ENCODE measurements at regions not wholly inside any gene's neighbourhood (a gene's known extent, or its start where the extent isn't known, plus 50 kb on each side); places are given as distances from the start of the nearest gene placed in this dataset.
"Not testable (repeated sequence)": the region's sequence is repeated elsewhere in the genome, so short reads cannot be mapped to it uniquely, and the experiment has no call there.

GRCh38 chr10:53052521-53053164 is 280.1 kb upstream of the MBL2 start:
- no peak for DNase-seq

DNA sequence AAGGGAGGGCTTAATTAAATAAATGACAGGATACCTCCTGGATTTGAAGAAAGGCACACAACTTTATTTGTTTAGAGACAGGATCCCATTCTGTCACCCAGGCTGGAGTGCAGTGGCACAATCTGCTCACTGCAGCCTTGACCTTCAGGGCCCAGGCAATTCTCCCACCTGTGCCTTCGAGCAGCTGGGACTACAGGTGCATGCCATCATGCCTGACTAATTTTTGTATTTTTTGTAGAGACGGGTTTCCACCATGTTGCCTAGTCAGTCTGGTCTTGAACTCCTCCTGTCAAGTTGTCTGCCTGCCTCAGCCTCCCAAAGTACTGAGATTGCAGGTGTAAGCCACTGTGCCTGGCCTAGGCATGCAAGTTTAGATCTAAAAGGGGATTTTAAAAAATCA is 272.7 kb upstream of the MBL2 start:
- DNase-seq, result no peak

- not testable (repeated sequence) for DNase-seq
These were observed 263.2 kb upstream of the MBL2 start for GRCh38 chr10:53035823-53036222.

GRCh38 chr10:53033396-53033795 is 260.8 kb upstream of the MBL2 start:
- DNase-seq, result no peak

DNA sequence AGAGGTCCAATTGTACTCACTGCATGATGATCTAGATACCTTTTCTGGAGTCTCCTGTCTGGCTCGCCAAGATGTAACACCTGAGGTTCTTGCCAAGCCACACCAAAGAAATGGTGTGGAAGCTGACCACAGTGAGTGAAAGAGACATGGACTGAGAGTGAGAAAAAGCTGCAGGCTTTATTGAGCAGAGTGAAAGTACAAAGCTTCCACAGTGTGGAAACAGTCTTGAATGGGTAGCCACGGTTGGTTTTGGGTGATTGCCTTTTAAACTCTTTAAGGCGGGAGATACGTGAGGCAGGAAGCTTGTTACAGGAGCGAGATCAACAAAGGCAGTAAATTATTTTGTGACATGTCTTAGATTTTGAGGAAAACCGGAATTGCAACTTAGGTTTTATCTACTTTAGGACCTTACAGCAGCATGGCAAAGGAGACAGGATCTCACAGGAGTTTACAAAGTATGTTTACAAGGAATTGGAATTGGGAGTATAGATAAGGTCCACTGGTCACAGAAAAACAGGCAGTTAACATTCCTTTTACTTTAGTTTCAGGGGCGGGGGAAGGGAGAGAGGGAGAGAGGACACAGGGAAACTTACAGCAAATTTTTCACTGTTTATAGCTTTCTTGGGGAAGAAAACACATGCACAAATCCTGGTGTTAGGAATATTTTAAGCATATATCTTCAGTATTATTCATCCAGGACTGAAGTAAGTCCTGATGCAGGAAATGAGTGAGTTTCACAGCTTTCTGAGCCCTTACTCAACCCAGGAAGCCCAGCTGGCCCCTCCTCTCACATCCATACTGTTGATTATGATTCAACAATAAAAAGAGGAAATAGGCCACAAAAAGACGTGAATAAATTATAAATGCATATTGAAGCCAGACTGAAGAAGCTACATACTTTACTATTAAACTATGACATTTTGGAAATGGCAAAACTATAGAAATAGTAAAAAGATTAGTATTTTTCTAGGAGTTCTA is 257.6 kb upstream of the MBL2 start:
- peak; percentile 68 for DNase-seq

- no peak for DNase-seq
These were observed 256.9 kb upstream of the MBL2 start for GRCh38 chr10:53029449-53029848.

DNA sequence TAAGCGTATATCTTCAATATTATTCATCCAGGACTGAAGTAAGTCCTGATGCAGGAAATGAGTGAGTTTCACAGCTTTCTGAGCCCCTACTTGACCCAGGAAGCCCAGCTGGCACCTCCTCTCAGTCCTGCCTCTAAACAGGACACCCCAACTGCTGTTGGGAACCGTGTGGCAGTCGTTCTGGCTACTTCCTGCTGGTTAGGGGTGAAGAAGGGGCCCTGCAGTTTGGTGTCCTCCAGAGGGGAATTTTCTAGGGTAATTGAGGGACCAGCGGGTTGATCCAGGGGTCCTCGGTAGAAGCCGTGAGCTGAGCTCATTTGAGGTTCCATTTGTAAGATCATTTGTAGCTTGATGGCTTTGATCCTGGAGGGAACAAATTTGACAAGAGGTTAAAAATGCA is 253.2 kb upstream of the MBL2 start:
- DNase-seq, result not testable (repeated sequence)

DNA sequence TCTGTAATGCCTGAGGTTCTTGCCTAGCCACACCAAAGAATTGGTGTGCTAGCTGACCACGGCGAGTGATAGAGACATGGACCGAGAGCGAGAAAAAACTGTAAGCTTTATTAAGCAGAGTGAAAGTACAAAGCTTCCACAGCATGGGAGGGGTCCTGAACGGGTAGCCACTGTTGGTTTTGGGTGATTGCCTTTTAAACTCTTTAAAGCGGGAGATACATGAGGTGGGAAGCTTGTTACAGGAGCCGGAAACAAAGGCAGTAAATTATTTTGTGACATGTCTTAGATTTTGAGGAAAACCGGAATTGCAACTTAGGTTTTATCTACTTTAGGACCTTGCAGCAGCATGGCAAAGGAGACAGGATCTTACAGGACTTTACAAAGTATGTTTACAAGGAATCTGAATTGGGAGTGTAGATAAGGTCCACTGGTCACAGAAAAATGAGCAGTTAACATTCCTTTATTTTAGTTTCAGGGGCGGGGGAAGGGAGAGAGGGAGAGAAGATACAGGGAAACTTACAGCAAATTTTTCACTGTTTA is 252.7 kb upstream of the MBL2 start:
- peak; percentile 27 for DNase-seq

DNA sequence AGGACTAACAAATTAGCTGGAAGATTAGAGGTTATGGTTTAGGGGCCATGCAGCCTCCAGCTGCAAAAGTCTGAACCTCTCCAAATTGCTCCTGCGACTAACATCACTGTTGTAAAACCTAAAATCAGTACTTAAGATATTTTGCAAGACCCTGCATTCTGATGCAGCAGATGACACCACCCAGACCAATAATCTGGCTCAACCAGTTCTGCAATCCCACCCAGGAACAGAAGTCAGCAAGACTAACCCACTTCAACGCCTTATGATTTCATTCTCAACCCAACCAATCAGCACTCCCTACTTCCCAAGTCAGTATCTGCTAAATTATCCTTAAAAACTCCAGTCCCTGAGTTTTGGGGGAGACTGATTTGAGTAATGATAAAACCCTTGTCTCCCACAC is 250.8 kb upstream of the MBL2 start:
- no peak for DNase-seq

GRCh38 chr10:53022611-53023088 is 250.1 kb upstream of the MBL2 start:
- no peak for DNase-seq

- peak; percentile 21 for DNase-seq
These were observed 240.7 kb upstream of the MBL2 start for GRCh38 chr10:53013201-53013810.

- DNase-seq, result no peak
These were observed 237.7 kb upstream of the MBL2 start for GRCh38 chr10:53009961-53010907.

DNA sequence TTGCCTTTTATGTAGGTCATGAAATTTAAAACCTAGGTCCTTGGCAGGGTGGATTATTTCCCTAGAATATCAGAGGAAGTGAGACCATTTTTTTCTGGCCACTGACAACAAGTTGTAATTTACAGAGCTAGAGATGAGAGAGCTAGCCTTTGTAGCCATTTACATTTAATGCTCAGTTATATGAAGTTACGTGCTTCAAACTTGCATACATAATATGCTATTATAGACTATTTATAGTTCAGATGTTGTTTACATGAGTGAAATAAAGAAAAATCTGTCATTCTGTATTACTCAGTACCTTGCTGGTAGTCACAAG is 234.9 kb upstream of the MBL2 start:
- DNase-seq, result no peak

GRCh38 chr10:53006663-53007526 is 234.3 kb upstream of the MBL2 start:
- no peak for DNase-seq

DNA sequence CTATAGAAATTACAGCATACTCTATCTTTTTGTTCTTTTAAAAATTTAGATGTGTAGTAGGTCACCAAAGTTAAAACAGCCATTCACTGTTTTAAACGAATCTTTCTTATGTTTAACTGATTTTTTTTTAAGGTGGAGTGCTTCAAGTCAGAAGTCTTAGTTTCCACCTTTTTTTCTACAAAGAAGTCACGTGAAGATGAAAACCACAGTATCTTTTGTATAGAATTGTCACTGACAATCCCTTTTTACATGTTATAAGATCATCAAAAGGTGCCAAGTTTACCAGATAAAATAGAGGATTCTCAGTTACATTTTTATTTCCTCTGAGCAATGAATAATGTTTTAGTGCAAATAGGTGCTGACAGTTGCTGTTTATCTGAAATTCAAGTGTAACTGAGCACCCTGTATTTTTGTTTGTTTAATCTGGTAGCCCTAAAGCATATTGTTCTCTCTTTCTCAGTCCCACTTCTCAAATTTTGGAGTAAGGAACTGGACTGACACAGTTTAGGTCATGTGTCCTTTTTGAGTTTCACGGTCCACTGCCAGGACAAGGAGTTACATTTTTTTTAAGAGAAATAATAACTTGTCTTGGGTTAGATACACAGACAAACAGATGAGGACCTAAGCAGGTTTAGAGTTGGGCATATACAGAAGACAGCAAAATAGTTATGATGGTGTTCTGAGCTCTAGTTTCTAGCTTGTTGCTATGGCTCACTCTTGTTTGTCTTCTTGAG is 233.2 kb upstream of the MBL2 start:
- no peak for DNase-seq

- DNase-seq, result peak; percentile 16
These were observed 230.5 kb upstream of the MBL2 start for GRCh38 chr10:53003094-53003493.

DNA sequence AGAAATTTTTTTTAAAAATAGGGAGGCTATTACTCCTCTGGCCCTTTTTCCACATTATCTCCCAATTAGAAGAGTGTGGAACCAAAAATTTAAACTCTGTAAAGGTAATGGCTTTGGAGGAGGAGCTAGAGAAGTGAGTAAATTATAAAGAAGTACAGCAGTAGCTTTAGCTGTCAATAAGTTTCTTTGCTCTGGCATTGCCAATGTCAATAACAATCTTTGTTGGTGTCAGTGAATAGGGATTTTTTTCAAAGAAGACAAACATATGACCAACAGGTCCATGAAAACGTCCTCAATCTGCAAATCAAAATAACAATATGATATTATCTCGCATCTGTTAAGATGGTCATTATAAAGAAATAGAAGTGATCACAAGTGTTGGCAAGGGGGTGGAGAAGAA is 227.1 kb upstream of the MBL2 start:
- no peak for DNase-seq

GRCh38 chr10:52999258-52999657 is 226.7 kb upstream of the MBL2 start:
- no peak for DNase-seq

DNA sequence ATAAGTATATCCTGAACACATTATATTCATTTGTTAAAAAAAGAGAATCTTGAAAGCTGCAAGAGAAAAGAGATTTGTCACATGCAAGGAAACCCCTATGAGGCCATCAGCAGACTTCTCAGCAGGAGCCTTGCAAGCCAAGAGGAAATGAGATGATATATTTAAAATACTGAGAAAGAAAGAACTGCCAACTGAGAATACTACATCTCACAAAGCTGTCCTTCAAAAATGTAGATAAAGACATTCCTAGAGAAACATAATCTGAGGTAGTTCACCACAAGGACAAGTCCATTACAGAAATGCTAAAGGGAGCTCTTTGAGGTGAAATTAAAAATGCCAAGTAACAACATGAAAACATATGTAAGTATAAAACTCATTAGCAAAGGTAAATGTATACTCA is 224.4 kb upstream of the MBL2 start:
- no peak for DNase-seq

DNA sequence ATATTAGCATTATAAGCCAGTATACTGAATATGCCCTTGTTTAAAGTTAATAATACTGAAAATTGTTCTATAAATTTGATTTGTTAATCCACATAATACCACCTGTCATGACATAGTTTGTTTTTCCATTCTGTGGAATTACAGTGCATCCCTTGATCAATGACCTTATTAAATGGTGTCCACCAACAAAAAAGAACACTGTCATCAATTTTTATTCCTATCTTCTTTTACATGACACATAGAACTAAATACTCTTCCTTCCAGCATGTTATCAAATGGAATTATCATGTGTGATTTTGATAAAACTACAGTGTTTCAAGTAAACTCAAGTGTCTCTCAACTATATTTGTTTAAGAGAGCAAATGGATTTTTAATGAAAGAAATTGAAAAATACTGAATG is 221.8 kb upstream of the MBL2 start:
- DNase-seq, result no peak

- DNase-seq, result no peak
These were observed 220.5 kb upstream of the MBL2 start for GRCh38 chr10:52993109-52993508.
